Osteocyte (in vitro differentiated cells): ENCODE measurements at regions not wholly inside any gene's neighbourhood (a gene's known extent, or its start where the extent isn't known, plus 50 kb on each side); places are given as distances from the start of the nearest gene placed in this dataset.

Source experiments
- DNase-seq: peaks from one replicate; pipeline ENCODE4 v3.0.0; 2021; ENCODE audit warnings: mixed read lengths; ENCODE audit not compliant: unreplicated experiment; ENCODE audit errors: extremely low spot score
- H3K27ac Mint-ChIP-seq: one replicate; pipeline ENCODE4 v1.8.0; 2021; ENCODE audit warnings: mild to moderate bottlenecking, mixed read lengths; ENCODE audit not compliant: unreplicated experiment
- H3K27me3 Mint-ChIP-seq: one replicate; pipeline ENCODE4 v1.8.0; 2021; ENCODE audit warnings: mixed read lengths; ENCODE audit not compliant: unreplicated experiment
- H3K36me3 Mint-ChIP-seq: one replicate; pipeline ENCODE4 v1.8.0; 2021; ENCODE audit warnings: mixed read lengths; ENCODE audit not compliant: unreplicated experiment
- H3K4me1 Mint-ChIP-seq: one replicate; pipeline ENCODE4 v1.8.0; 2021; ENCODE audit warnings: mixed read lengths; ENCODE audit not compliant: unreplicated experiment
- H3K4me3 Mint-ChIP-seq: one replicate; pipeline ENCODE4 v1.8.0; 2021; ENCODE audit warnings: mild to moderate bottlenecking, moderate library complexity, mixed read lengths; ENCODE audit not compliant: unreplicated experiment
- H3K9me3 Mint-ChIP-seq: one replicate; pipeline ENCODE4 v1.8.0; 2021; ENCODE audit warnings: mixed read lengths; ENCODE audit not compliant: unreplicated experiment
- CTCF ChIP-seq: fragments of 200-600 bp; sonication (generic); IDR thresholded peaks from 2 replicates; pipeline ENCODE4 v1.5.0; 2021; ENCODE audit warnings: antibody characterized with exemption, mild to moderate bottlenecking, moderate library complexity

- no peak for TF ChIP-seq CTCF
- Mint-ChIP-seq H3K27ac (no peak overlapping the region), H3K27me3 (no peaks in the 10 kb centered on the region), H3K4me3 (no peak overlapping the region), H3K36me3 (no peaks in the 10 kb centered on the region), H3K4me1 (no peaks in the 10 kb centered on the region), H3K9me3 (peaks cover 28% of the 10 kb centered on the region)
- no peak for DNase-seq
Observed at GRCh38 chr18:71212222-71212621, 923.4 kb downstream of the SOCS6 start.

GRCh38 chr18:71209944-71210343, 921.1 kb downstream of the SOCS6 start:
- DNase-seq, result no peak

GRCh38 chr18:71194438-71194837, 905.6 kb downstream of the SOCS6 start:
- Mint-ChIP-seq H3K4me3 (no peak overlapping the region), H3K4me1 (no peaks in the 10 kb centered on the region), H3K27ac (no peak overlapping the region), H3K36me3 (no peaks in the 10 kb centered on the region), H3K9me3 (peaks cover 4% of the 10 kb centered on the region), H3K27me3 (no peaks in the 10 kb centered on the region)
- DNase-seq, result no peak
- TF ChIP-seq CTCF, result no peak

More at GRCh38 chr18:71209944-71210343, 921.1 kb downstream of the SOCS6 start:
- Mint-ChIP-seq H3K27ac (no peak overlapping the region), H3K36me3 (no peaks in the 10 kb centered on the region), H3K27me3 (no peaks in the 10 kb centered on the region), H3K4me1 (no peaks in the 10 kb centered on the region), H3K4me3 (no peak overlapping the region), H3K9me3 (peaks cover 18% of the 10 kb centered on the region)
- no peak for TF ChIP-seq CTCF

- Mint-ChIP-seq H3K27me3 (no peaks in the 10 kb centered on the region), H3K9me3 (no peaks in the 10 kb centered on the region), H3K36me3 (no peaks in the 10 kb centered on the region), H3K4me1 (no peaks in the 10 kb centered on the region), H3K4me3 (no peak overlapping the region), H3K27ac (no peak overlapping the region)
- DNase-seq, result no peak
- no peak for TF ChIP-seq CTCF
Observed at GRCh38 chr18:71189581-71189980, 900.7 kb downstream of the SOCS6 start.

- H3K4me1 Mint-ChIP-seq, result no peaks in the 10 kb centered on the region
- H3K27me3 Mint-ChIP-seq, result no peaks in the 10 kb centered on the region
- no peak overlapping the region for H3K27ac Mint-ChIP-seq
- no peak for DNase-seq
- no peaks in the 10 kb centered on the region for H3K36me3 Mint-ChIP-seq
- peaks cover 7% of the 10 kb centered on the region for H3K9me3 Mint-ChIP-seq
- TF ChIP-seq CTCF, result no peak
- H3K4me3 Mint-ChIP-seq, result no peak overlapping the region
Observed at GRCh38 chr18:71168557-71169145, 879.8 kb downstream of the SOCS6 start.
